NT2/D1 (cell line): ENCODE measurements at regions not wholly inside any gene's neighbourhood (a gene's known extent, or its start where the extent isn't known, plus 50 kb on each side); places are given as distances from the start of the nearest gene placed in this dataset.

ENCODE experiments used
- SUZ12 ChIP-seq: IDR thresholded peaks from 2 replicates; pipeline ENCODE4 v1.6.1; 2011; ENCODE audit not compliant: insufficient read length, insufficient read depth; ENCODE audit errors: extremely low read depth
- YY1 ChIP-seq: IDR thresholded peaks from 2 replicates; pipeline ENCODE4 v1.6.1; 2011; ENCODE audit not compliant: insufficient read length, insufficient read depth
- ZNF274 ChIP-seq: IDR thresholded peaks from 2 replicates; pipeline ENCODE4 v1.6.1; 2011; ENCODE audit warnings: mild to moderate bottlenecking, low read depth, low read length

DNA sequence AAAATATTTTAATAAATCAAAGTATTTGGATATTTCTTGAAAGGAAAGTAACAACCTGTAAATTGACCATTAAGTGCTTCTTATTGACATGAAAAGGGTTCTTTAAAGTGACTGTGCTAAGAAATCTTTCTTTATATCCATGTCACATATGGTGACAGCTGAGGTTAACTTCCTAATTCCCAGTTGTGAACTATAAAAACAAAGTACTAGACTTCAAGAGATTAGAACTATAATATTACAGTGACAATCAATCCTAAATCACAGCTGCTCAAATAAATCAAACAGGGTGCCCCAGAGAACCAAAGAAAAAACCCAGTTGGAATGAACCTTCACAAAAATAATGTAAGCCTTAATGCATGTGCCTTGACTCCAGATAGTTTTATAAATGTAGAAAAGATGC is 332.6 kb upstream of the PDE4D start:
- no peak for TF ChIP-seq YY1
- no peak for TF ChIP-seq ZNF274
- TF ChIP-seq SUZ12, result no peak
